Ovary (tissue), 3 donors: ENCODE measurements at regions not wholly inside any gene's neighbourhood (a gene's known extent, or its start where the extent isn't known, plus 50 kb on each side); places are given as distances from the start of the nearest gene placed in this dataset.

Experiments
- EP300 ChIP-seq: sonication (generic); formaldehyde crosslinking; IDR thresholded peaks from one replicate; pipeline ENCODE4 v1.6.1; 2017; ENCODE audit warnings: antibody characterized with exemption
- TF ChIP-seq, protein P1 (sequence below), 3 donors: fragments of 450-650 bp in 2 of 3; fragments of 200-600 bp in 1 of 3; IDR thresholded peaks; one replicate each; pipeline versions ENCODE4 v1.5.1 to v1.8.0; 2016 to 2022; ENCODE audit warnings: antibody characterized with exemption in 3 of 3, mild to moderate bottlenecking in 1 of 3
- donor health status: DM: no; HTN: no; CAD: no.

DNA sequence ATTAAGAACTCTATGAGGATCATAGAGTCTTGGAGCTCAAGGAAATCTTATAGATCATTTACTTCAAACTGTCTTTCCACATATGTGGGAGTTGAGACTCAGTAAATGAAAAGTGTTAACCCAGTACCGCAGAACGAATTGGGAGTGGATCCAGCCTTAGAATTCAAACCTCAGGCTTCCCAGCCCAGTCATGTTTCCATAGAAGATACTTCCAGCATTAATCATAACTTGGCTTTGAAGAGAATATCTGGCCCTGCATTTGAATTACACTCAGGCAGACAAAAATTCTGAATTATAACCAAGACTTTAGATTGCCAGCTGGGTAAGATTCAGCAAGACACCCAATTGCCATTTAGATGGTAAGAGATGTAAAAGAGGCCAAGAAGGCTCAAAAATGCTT lies 972.0 kb downstream of the TUSC7 start:
- no peak for TF ChIP-seq EP300
- TF ChIP-seq, protein P1, sequence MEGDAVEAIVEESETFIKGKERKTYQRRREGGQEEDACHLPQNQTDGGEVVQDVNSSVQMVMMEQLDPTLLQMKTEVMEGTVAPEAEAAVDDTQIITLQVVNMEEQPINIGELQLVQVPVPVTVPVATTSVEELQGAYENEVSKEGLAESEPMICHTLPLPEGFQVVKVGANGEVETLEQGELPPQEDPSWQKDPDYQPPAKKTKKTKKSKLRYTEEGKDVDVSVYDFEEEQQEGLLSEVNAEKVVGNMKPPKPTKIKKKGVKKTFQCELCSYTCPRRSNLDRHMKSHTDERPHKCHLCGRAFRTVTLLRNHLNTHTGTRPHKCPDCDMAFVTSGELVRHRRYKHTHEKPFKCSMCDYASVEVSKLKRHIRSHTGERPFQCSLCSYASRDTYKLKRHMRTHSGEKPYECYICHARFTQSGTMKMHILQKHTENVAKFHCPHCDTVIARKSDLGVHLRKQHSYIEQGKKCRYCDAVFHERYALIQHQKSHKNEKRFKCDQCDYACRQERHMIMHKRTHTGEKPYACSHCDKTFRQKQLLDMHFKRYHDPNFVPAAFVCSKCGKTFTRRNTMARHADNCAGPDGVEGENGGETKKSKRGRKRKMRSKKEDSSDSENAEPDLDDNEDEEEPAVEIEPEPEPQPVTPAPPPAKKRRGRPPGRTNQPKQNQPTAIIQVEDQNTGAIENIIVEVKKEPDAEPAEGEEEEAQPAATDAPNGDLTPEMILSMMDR (IDR thresholded peaks at IDR 0.05) = no peak
